HCT116 (cell line): ENCODE measurements at regions not wholly inside any gene's neighbourhood (a gene's known extent, or its start where the extent isn't known, plus 50 kb on each side); places are given as distances from the start of the nearest gene placed in this dataset.

Source experiments
- CTCF ChIP-seq, 3 experiments: fragments of 200-600 bp in 1 of 3; sonication (generic) in 1 of 3; IDR thresholded peaks in 2 of 3; conservative IDR thresholded peaks in 1 of 3; 2 replicates each; pipeline ENCODE4 v1.5.1; 2012 to 2017; ENCODE audit warnings: low read depth in 2 of 3, low read length in 2 of 3, antibody characterized with exemption in 1 of 3, borderline replicate concordance in 1 of 3, control low read depth in 1 of 3, mild to moderate bottlenecking in 1 of 3, mixed read lengths in 1 of 3, mixed run types in 1 of 3, moderate library complexity in 1 of 3; ENCODE audit not compliant: insufficient read depth in 1 of 3
- MAX ChIP-seq: IDR thresholded peaks from 2 replicates; pipeline ENCODE4 v1.6.1; 2012
- POLR2A ChIP-seq: IDR thresholded peaks from 2 replicates; pipeline ENCODE4 v1.7.0; 2011; ENCODE audit warnings: borderline replicate concordance; ENCODE audit not compliant: insufficient read depth, insufficient read length; ENCODE audit errors: extremely low read depth
- SP1 ChIP-seq: IDR thresholded peaks from 2 replicates; pipeline ENCODE4 v1.6.1; 2012; ENCODE audit warnings: low read depth
- YY1 ChIP-seq: IDR thresholded peaks from 2 replicates; pipeline ENCODE4 v1.6.1; 2011; ENCODE audit warnings: low read length, low read depth, moderate library complexity, mild to moderate bottlenecking; ENCODE audit not compliant: insufficient replicate concordance; ENCODE audit errors: extremely low read depth
- TF ChIP-seq, protein P1 (sequence below): IDR thresholded peaks from 2 replicates; pipeline ENCODE4 v1.6.1; 2012; ENCODE audit warnings: low read depth

DNA sequence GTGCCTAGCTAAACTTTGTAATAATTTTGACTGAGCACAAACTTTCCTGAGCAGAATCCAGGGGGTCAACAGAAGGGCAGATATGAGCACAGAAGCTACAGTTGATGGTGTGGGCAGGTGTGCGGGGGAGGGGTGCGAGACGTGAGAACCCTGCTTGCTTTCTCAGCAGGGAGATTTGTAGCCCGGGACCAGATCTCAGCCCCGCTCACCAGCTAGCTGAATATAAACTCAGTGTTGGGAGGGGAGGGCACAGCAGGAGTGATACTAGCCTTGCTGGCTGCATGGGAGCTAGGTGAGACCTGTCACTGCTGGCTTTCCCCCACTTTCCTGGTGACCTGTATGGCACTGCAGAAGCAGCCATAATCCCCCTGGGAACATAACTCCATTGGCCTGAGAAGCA lies 83.4 kb downstream of the CLDN1 start:
- TF ChIP-seq POLR2A (no peak), YY1 (no peak), SP1 (no peak), MAX (no peak), CTCF (IDR thresholded peaks at IDR 0.05 in 2 of 3, conservative IDR thresholded peaks at IDR 0.05 in 1 of 3; ENCODE audit: borderline replicate concordance in 1 of 3, insufficient read depth in 1 of 3, low read depth in 2 of 3, low read length in 2 of 3) (no peak)
- TF ChIP-seq, protein P1, sequence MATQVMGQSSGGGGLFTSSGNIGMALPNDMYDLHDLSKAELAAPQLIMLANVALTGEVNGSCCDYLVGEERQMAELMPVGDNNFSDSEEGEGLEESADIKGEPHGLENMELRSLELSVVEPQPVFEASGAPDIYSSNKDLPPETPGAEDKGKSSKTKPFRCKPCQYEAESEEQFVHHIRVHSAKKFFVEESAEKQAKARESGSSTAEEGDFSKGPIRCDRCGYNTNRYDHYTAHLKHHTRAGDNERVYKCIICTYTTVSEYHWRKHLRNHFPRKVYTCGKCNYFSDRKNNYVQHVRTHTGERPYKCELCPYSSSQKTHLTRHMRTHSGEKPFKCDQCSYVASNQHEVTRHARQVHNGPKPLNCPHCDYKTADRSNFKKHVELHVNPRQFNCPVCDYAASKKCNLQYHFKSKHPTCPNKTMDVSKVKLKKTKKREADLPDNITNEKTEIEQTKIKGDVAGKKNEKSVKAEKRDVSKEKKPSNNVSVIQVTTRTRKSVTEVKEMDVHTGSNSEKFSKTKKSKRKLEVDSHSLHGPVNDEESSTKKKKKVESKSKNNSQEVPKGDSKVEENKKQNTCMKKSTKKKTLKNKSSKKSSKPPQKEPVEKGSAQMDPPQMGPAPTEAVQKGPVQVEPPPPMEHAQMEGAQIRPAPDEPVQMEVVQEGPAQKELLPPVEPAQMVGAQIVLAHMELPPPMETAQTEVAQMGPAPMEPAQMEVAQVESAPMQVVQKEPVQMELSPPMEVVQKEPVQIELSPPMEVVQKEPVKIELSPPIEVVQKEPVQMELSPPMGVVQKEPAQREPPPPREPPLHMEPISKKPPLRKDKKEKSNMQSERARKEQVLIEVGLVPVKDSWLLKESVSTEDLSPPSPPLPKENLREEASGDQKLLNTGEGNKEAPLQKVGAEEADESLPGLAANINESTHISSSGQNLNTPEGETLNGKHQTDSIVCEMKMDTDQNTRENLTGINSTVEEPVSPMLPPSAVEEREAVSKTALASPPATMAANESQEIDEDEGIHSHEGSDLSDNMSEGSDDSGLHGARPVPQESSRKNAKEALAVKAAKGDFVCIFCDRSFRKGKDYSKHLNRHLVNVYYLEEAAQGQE, result no peak
